GM12878 (cell line): ENCODE measurements at regions not wholly inside any gene's neighbourhood (a gene's known extent, or its start where the extent isn't known, plus 50 kb on each side); places are given as distances from the start of the nearest gene placed in this dataset.
"Not testable (repeated sequence)": the region's sequence is repeated elsewhere in the genome, so short reads cannot be mapped to it uniquely, and the experiment has no call there.

Experiments used
- ATAC-seq: fragments of 200-7000 bp; cut with Tn5 transposase; 3 replicates; pipeline ENCODE4 v1.9.1; 2020; ENCODE audit warnings: mild to moderate bottlenecking, moderate library complexity
- BruUV-seq: library from RNA; stranded (reverse); fragments of 400-500 nt; replicated peaks from 2 replicates; lab custom pipeline; 2021; lab: Mats Ljungman, UMichigan
- CTCF ChIA-PET: fragments of 300-600 bp; sonication (Branson Sonifier 250); formaldehyde crosslinking; extraction: SDS; loops from one replicate; lab custom pipeline; 2021; ENCODE audit warnings: inconsistent platforms; lab: Yijun Ruan, JAX
- POLR2A ChIA-PET: fragments of 350-600 bp; formaldehyde crosslinking; extraction: SDS; loops from one replicate; lab custom pipeline; 2021; ENCODE audit warnings: inconsistent platforms; lab: Charles Lee
- RAD21 ChIA-PET: fragments of 300-600 bp; sonication (Branson Sonifier 250); formaldehyde crosslinking; loops from one replicate; lab custom pipeline; 2023; ENCODE audit warnings: antibody characterized with exemption; ENCODE audit not compliant: unreplicated experiment; lab: Charles Lee
- SMC1A ChIA-PET: fragments of 300-600 bp; sonication (Branson Sonifier 250); formaldehyde crosslinking; loops from one replicate; lab custom pipeline; 2023; ENCODE audit not compliant: unreplicated experiment, uncharacterized antibody; lab: Charles Lee
- DNase-seq: peaks from one replicate; pipeline ENCODE4 v3.0.0-alpha.2; 2011; ENCODE audit warnings: low read depth, low spot score
- FAIRE-seq: peaks from 3 replicates; lab custom pipeline; 2011; peaks lifted over from hg19 to GRCh38; lab: Jason Lieb, UNC
- H2AFZ ChIP-seq: 2 replicates; pipeline ENCODE4 v1.6.0; 2011; ENCODE audit warnings: low read depth, low read length, control low read depth; ENCODE audit not compliant: control insufficient read depth
- H3K27ac ChIP-seq: 2 replicates; pipeline ENCODE4 v1.5.1; 2011; ENCODE audit warnings: control low read depth; ENCODE audit not compliant: control insufficient read depth, insufficient read depth
- H3K27me3 ChIP-seq, 2 experiments: replicated peaks in 1 of 2; 2 replicates each; pipeline versions ENCODE4 v1.6.0 to v1.6.1; 2011; ENCODE audit warnings: low read length in 1 of 2; ENCODE audit not compliant: control insufficient read depth in 2 of 2, insufficient read depth in 2 of 2
- H3K36me3 ChIP-seq, 2 experiments: 2 replicates each; pipeline ENCODE4 v1.5.1; 2011; ENCODE audit warnings: low read length in 1 of 2; ENCODE audit not compliant: control insufficient read depth in 2 of 2, insufficient read depth in 2 of 2
- H3K4me1 ChIP-seq: 2 replicates; pipeline ENCODE4 v1.6.1; 2011; ENCODE audit warnings: mild to moderate bottlenecking, low read length, moderate library complexity, mixed read lengths; ENCODE audit not compliant: control insufficient read depth, insufficient read depth
- H3K4me2 ChIP-seq: 2 replicates; pipeline ENCODE4 v1.6.0; 2011; ENCODE audit warnings: control low read depth; ENCODE audit not compliant: control insufficient read depth, insufficient read depth
- H3K4me3 ChIP-seq: fragments of 200-600 bp; sonication (generic); 2 replicates; pipeline ENCODE4 v1.5.1; 2016
- H3K79me2 ChIP-seq: 2 replicates; pipeline ENCODE4 v1.6.0; 2011; ENCODE audit warnings: low read length; ENCODE audit not compliant: control insufficient read depth, insufficient read depth
- H3K9ac ChIP-seq: 2 replicates; pipeline ENCODE4 v1.8.0; 2011; ENCODE audit warnings: low read length, control low read depth, mixed read lengths; ENCODE audit not compliant: control insufficient read depth, insufficient read depth
- H3K9me3 ChIP-seq: replicated peaks from 3 replicates; pipeline ENCODE4 v1.5.1; 2011; ENCODE audit warnings: mild to moderate bottlenecking, low read length; ENCODE audit not compliant: control insufficient read depth, insufficient read depth
- H4K20me1 ChIP-seq: 2 replicates; pipeline ENCODE4 v1.6.0; 2011; ENCODE audit not compliant: control insufficient read depth, insufficient read depth
- CHD1 ChIP-seq: IDR thresholded peaks from 2 replicates; pipeline ENCODE4 v1.6.1; 2012; ENCODE audit warnings: low read depth, low read length, improper control_type of control experiment
- CHD2 ChIP-seq: IDR thresholded peaks from 2 replicates; pipeline ENCODE4 v1.6.1; 2011; ENCODE audit warnings: low read depth, low read length, improper control_type of control experiment, borderline replicate concordance
- EGR1 ChIP-seq, 2 experiments: IDR thresholded peaks; 1 replicate in 1 of 2; 2 replicates in 1 of 2; pipeline ENCODE4 v1.6.1; 2011 to 2012; ENCODE audit warnings: low read depth in 2 of 2, low read length in 2 of 2, borderline replicate concordance in 1 of 2, mild to moderate bottlenecking in 1 of 2, moderate library complexity in 1 of 2
- FOS ChIP-seq: IDR thresholded peaks from 3 replicates; pipeline ENCODE4 v1.6.1; 2011; ENCODE audit warnings: borderline replicate concordance; ENCODE audit not compliant: insufficient read length; ENCODE audit errors: extremely low read depth
- HCFC1 ChIP-seq: fragments of 150-350 bp; IDR thresholded peaks from 2 replicates; pipeline ENCODE4 v1.6.1; 2014; ENCODE audit warnings: low read length
- IKZF1 ChIP-seq: fragments of 450-650 bp; conservative IDR thresholded peaks from 2 replicates; pipeline ENCODE4 v1.6.1; 2017; ENCODE audit warnings: antibody characterized with exemption, mild to moderate bottlenecking
- KDM1A ChIP-seq: fragments of 200-600 bp; sonication (generic); IDR thresholded peaks from 2 replicates; pipeline ENCODE4 v1.6.1; 2016; ENCODE audit warnings: borderline replicate concordance
- MEF2B ChIP-seq: fragments of 450-650 bp; IDR thresholded peaks from 2 replicates; pipeline ENCODE4 v1.6.1; 2018; ENCODE audit warnings: mild to moderate bottlenecking, moderate library complexity; ENCODE audit not compliant: partially characterized antibody, poor library complexity, severe bottlenecking
- MTA2 ChIP-seq: fragments of 450-650 bp; IDR thresholded peaks from 2 replicates; pipeline ENCODE4 v1.6.1; 2016; ENCODE audit warnings: low read depth, mild to moderate bottlenecking, moderate library complexity
- NFYB ChIP-seq: IDR thresholded peaks from 2 replicates; pipeline ENCODE4 v1.6.1; 2011; ENCODE audit warnings: low read depth, mild to moderate bottlenecking, low read length, improper control_type of control experiment, moderate library complexity; ENCODE audit not compliant: insufficient read depth
- RBBP5 ChIP-seq: fragments of 200-600 bp; sonication (generic); conservative IDR thresholded peaks from 2 replicates; pipeline ENCODE4 v1.6.1; 2016
- RFX5 ChIP-seq: IDR thresholded peaks from 2 replicates; pipeline ENCODE4 v1.6.1; 2011; ENCODE audit warnings: low read depth, low read length, improper control_type of control experiment
- TARDBP ChIP-seq: IDR thresholded peaks from 2 replicates; pipeline ENCODE4 v1.6.1; 2016; ENCODE audit warnings: borderline replicate concordance
- TCF12 ChIP-seq: IDR thresholded peaks from 2 replicates; pipeline ENCODE4 v1.6.1; 2011; ENCODE audit warnings: low read depth, mild to moderate bottlenecking, low read length
- ZZZ3 ChIP-seq: IDR thresholded peaks from 2 replicates; pipeline ENCODE4 v1.6.1; 2011; ENCODE audit warnings: low read depth; ENCODE audit not compliant: control insufficient read depth, insufficient read length
- WGBS: methylation state at CpG from one replicate; pipeline ENCODE4 v1.1.6; 2016; ENCODE audit warnings: low lambda C conversion rate; ENCODE audit not compliant: insufficient replicate concordance, insufficient coverage; ENCODE audit errors: missing lambda C conversion rate; 5-methylcytosine and 5-hydroxymethylcytosine counted together
- in situ Hi-C: fragments of 300-500 bp; cut with MboI; formaldehyde crosslinking; loops from 9 replicates; pipeline ENCODE4 v1.14.3; 2018; ENCODE audit warnings: mixed read lengths
- intact Hi-C: fragments of 100-400 bp; cut with micrococcal nuclease; formaldehyde crosslinking; loops from one replicate; pipeline ENCODE4 v1.14.2; 2022; ENCODE audit not compliant: unreplicated experiment
- TF ChIP-seq, protein P1 (sequence below): fragments of 150-350 bp; IDR thresholded peaks from 2 replicates; pipeline ENCODE4 v1.6.1; 2014; ENCODE audit warnings: mild to moderate bottlenecking, low read depth, low read length
- TF ChIP-seq, protein P2 (sequence below): IDR thresholded peaks from 2 replicates; pipeline ENCODE4 v1.6.1; 2011; ENCODE audit warnings: borderline replicate concordance, low read depth, mild to moderate bottlenecking, moderate library complexity, mixed read lengths, low read length; ENCODE audit not compliant: insufficient read depth; ENCODE audit errors: extremely low read length

DNA sequence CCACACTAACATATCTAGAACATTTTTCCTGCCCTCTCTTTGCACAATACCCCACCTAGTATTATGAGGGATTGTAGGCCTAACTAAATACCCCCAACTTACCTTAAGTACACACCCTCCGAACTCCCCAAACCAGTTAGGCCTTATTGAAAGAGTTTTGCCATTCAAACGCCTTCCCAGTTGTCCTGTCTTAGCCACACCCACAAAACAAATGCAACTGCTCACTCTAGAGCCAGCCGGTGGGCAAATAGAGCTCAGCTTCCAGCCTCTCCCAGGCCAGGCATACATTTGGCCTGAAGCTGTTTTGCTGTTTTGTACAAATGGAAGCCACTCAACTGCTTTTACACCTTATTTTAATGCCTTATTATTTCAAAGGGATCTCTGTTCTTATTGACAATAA is 224.2 kb upstream of the RUNX1 start:
- H3K36me3 ChIP-seq = no peaks in the 10 kb centered on the region
- no peak overlapping the region for H3K4me3 ChIP-seq
- CTCF ChIA-PET = no interaction called here
- no TSS peak for BruUV-seq
- POLR2A ChIA-PET = no interaction called here
- H3K4me2 ChIP-seq = no peak overlapping the region
- TF ChIP-seq IKZF1 = no peak
- no peak for TF ChIP-seq FOS
- no peak for TF ChIP-seq KDM1A
- TF ChIP-seq MTA2 = no peak
- TF ChIP-seq, protein P1, sequence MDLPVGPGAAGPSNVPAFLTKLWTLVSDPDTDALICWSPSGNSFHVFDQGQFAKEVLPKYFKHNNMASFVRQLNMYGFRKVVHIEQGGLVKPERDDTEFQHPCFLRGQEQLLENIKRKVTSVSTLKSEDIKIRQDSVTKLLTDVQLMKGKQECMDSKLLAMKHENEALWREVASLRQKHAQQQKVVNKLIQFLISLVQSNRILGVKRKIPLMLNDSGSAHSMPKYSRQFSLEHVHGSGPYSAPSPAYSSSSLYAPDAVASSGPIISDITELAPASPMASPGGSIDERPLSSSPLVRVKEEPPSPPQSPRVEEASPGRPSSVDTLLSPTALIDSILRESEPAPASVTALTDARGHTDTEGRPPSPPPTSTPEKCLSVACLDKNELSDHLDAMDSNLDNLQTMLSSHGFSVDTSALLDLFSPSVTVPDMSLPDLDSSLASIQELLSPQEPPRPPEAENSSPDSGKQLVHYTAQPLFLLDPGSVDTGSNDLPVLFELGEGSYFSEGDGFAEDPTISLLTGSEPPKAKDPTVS = no peak
- no peak for TF ChIP-seq ZZZ3
- TF ChIP-seq EGR1 (IDR thresholded peaks at IDR 0.05; ENCODE audit: borderline replicate concordance in 1 of 2, low read depth in 2 of 2, low read length in 2 of 2) = no peak
- TF ChIP-seq CHD2 = no peak
- no peak for TF ChIP-seq RFX5
- TF ChIP-seq TARDBP = no peak
- no peak for TF ChIP-seq RBBP5
- TF ChIP-seq, protein P2, sequence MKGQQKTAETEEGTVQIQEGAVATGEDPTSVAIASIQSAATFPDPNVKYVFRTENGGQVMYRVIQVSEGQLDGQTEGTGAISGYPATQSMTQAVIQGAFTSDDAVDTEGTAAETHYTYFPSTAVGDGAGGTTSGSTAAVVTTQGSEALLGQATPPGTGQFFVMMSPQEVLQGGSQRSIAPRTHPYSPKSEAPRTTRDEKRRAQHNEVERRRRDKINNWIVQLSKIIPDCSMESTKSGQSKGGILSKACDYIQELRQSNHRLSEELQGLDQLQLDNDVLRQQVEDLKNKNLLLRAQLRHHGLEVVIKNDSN = no peak
- no peak for TF ChIP-seq TCF12
- no peak for TF ChIP-seq CHD1
- TF ChIP-seq HCFC1 = no peak
- TF ChIP-seq NFYB = no peak
- TF ChIP-seq MEF2B = no peak
- RAD21 ChIA-PET = no interaction called here
- no peaks in the 10 kb centered on the region for H4K20me1 ChIP-seq
- H3K79me2 ChIP-seq = no peaks in the 10 kb centered on the region
- no peaks in the 10 kb centered on the region for H3K4me1 ChIP-seq
- H3K9ac ChIP-seq = no peak overlapping the region
- intact Hi-C loops = no loop called here
- no peaks in the 10 kb centered on the region; the same call in 2 of the 3 replicates for H3K9me3 ChIP-seq
- H3K27ac ChIP-seq = no peak overlapping the region
- no peak overlapping the region for H2AFZ ChIP-seq
- 33% methylated on average over 3 of the region's 3 CpGs for WGBS
- SMC1A ChIA-PET = no interaction called here
- peaks cover 0 to 3% of the 10 kb centered on the region in 2 experiments; a peak in 2 of 4 replicates for H3K27me3 ChIP-seq
- no peak for DNase-seq
- no peak for FAIRE-seq
- in situ Hi-C loops = no loop called here
- no peak for ATAC-seq

DNA sequence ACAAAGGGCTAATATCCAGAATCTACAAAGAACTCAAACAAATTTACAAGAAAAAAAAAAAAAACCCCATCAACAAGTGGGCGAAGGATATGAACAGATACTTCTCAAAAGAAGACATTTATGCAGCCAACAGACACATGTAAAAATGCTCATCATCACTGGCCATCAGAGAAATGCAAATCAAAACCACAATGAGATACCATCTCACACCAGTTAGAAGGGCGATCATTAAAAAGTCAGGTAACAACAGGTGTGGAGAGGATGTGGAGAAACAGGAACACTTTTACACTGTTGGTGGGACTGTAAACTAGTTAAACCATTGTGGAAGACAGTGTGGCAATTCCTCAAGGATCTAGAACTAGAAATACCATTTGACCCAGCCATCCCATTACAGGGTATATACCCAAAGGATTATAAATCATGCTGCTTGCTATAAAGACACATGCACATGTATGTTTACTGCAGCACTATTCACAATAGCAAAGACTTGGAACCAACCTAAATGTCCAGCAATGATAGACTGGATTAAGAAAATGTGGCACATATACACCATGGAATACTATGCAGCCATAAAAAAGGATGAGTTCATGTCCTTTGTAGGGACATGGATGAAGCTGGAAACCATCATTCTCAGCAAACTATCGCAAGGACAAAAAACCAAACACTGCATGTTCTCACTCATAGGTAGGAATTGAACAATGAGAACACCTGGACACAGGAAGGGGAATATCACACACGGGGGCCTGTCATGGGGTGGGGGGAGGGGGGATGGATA is 222.4 kb upstream of the RUNX1 start:
- BruUV-seq, FAIRE-seq, H3K4me2 ChIP-seq, H3K27me3 ChIP-seq, H3K79me2 ChIP-seq, H2AFZ ChIP-seq, CTCF ChIA-PET, ATAC-seq, H3K9me3 ChIP-seq, SMC1A ChIA-PET, H3K36me3 ChIP-seq, intact Hi-C loops, H3K4me3 ChIP-seq, H3K27ac ChIP-seq, H3K9ac ChIP-seq, H4K20me1 ChIP-seq, RAD21 ChIA-PET, DNase-seq, H3K4me1 ChIP-seq, POLR2A ChIA-PET, in situ Hi-C loops: not testable (repeated sequence)
- 11% methylated on average over 3 of the region's 4 CpGs for WGBS
